Stimulated activated CD4-positive, alpha-beta T cell treated with anti-CD3 and anti-CD28 coated beads, TNF-alpha, amount 100 ng/mL, for 48 hours (primary cell): ENCODE measurements at regions not wholly inside any gene's neighbourhood (a gene's known extent, or its start where the extent isn't known, plus 50 kb on each side); places are given as distances from the start of the nearest gene placed in this dataset.

Experiments used
- DNase-seq, 3 donors: peaks; one replicate each; pipeline ENCODE4 v3.0.0-alpha.2; 2020; ENCODE audit warnings: low read depth in 3 of 3

DNA sequence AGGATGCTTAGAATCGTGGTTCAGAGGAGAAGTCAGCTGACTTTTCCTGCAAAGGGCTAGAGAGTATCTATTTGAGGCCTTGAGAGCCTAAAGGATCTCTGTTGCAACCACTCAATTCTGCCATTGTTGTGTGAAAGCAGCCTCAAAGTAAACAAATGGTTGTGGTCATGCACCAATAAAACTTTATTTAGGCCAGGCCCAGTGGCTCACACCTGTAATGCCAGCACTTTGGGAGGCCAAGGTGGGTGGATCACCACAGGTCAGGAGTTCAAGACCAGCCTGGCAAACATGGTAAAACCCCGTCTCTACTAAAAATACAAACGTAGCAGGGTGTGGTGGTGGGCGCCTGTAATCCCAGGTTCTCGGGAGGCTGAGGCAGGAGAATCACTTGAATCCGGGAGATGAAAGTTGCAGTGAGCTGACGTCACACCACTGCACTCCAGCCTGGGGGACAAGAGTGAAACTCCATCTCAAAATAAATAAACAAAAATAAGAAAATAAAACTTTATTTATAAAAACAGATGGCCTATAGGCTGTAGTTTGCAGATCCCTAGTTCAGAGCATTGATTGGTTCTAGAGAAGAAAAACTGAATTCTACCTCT lies 135.9 kb upstream of the KLF4 start:
- no peak for DNase-seq

DNA sequence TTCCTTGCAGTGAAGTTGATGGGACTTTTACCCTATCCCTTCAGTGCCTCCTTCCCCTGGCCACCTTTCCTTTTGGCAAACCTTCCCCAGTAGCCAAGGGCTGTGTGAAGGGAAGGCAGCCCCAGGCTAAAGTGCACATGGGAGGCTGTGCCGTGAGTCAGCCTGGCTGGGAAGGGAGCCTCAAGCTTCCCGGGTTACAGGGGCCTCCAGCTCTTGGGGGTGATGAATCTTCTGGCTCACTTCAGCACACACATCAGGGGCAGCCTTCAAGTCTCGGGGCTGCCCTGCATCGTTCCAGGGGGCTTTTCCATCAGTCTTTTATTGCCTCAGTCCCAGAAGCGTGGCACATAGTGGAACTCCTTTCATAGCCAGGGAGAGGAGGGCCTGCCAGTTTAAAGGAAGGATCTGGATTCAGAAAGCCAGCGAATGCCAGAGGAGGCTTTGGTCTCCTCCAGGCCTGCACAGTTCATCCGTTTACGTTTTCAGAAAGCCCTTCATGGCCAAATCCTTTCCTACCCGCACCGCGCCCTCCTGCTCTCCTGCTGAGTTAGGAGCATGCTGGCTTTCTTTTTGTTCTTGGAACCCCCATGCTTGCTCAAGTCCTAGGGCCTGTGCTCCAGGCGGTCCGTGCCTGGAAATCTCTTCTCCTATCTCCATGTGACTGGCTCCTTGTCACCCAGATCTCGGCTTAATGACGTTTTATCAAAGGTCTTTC lies 134.8 kb upstream of the KLF4 start:
- DNase-seq = no peak

DNA sequence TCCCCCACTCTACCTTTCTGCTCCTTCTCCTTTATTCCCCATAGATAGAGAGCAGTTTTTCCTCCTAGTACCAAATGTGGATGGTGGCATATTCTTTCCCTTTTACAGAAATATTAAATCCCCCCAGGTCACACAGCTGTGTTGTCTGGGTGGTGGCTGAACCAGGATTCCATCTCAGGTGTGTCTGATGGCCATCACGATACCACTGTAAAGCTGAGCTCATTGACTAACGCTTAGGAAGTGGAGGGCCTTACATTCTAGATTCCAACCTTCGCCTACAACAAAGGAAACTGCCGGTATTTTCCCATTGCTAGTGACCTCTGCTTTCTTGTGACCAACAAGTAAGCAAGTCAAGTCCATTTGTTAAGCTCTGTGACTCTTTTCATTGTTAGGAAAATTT lies 131.9 kb upstream of the KLF4 start:
- DNase-seq = no peak

DNA sequence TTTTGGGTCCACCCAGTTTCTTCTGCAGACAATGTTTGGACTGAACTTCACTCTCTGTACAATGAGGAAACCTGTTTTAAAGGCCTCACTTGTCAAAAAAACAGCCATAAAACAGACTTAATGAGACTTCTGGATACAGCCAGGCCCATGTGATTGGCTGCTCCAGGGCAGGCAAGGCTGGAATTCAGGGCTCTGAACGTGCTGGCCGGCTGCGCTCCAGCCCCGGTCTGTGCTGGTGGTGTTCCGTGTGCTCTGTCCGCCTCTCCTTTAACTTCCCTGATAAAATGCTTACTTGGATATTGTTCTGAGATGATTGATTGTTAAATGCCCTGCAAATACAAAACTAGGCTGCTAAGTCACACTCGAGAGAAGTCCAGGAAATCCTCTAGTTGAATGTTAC lies 131.2 kb upstream of the KLF4 start:
- DNase-seq = no peak

DNA sequence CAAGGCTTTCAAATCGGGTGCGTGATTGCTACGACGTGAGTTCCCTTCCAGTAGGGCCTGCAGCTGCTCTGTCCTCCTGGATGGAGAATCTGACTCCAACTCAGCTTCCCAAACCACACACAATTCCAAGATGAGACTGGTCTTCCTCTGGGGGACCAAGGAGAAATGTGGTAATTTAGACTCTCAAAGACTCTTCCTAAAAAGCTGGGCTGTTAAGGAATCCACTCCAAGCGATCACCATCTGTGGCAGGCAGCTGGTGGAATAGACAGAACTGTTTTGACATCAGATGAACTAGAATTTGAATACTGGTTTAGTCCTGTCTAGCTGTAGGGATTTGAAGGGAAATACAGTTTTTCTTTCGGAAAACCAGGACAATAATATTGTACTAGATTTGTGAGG lies 130.7 kb upstream of the KLF4 start:
- DNase-seq = no peak

DNA sequence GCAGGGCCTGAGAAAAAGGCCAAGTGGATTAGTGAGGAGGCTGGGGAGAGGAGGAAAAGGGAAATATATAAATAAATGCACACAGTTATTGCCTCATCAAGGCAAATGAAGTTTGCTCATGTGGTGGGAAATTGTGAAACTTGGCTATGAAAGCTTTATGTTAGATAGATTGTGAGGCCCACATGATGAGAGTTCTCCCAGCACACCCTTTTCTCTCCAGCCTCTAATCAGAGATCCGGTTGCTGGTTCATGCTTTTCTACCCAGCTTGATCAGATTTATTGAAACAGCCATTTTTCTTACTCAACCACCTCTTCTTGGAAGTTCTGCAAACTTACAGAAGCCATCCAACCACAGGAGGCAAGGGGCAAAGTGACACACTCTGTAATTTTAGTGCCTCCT lies 125.8 kb upstream of the KLF4 start:
- no peak for DNase-seq

DNA sequence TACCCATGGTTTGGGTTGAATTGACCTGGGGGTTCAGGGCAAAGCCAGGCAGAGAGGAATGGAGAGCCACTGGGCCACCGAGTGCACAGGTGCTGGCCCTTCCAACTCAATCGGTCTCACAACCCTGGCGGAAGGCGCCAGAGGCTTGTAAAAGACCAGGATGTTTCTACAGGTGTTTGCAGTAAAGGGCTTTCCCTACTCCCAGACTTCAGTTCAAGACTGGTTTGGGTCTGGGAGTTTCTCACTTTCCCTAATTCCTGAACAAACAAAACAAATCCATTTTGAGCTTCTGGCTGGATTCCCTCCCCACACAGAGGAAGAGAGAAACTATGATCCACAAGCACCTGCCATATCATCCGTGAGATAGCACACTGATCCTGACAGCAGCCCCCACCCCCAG lies 125.2 kb upstream of the KLF4 start:
- no peak for DNase-seq

DNA sequence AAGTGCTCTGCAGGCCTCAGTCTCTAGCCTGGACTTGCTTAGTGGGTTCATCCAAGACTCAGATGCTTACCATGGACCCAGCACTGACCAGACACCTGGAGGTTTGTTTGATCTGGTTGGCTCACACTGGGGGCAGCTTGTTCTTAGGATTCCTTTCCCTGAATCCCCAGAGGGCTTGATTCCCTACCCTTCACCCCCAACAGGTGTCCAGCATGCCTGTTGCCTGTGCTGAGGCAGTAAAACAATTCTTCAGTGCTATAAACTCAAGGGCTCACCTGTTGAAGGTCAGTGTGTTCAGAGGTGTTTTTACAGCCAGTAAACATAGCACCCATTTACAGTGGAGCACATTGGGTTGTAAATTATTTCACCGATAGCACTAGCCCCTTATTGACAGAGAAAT lies 123.8 kb upstream of the KLF4 start:
- no peak for DNase-seq

DNA sequence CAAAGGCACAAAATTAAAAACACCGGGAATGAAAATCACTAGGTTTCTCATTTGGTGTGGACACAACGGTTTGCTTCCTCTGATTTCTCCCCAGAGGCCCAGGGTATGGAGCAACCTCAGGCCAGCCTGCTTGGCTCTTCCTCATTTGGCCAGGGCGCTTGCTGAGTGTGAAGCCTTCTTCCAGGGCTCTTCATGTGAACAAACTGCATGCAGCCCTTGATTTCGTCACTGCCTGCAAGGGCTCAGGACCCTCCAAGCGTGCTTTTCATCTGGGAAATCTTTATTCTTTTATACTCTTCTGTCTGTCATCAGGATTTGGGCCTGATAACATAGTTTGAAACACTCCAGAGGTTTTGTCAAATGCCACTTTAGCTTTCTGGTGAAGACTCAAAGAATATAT lies 122.6 kb upstream of the KLF4 start:
- DNase-seq = no peak

DNA sequence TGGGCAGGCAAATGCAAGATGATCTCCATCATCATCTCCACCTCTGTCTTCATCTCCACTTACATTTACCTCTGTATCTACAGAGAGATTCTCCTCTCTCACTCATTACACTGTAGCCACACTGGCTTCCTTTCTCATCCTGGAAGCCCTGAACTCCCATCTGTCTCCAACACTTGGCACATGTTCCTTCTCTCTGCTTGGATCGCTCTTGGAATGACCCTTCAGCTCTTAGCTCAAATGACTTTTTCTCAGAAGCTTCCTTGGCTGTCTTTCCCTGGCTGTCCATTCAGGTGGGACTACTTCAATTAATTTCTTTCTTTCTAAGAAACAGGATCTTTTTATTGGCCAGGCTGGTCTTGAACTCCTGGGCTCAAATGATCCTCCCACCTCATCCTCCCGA lies 120.0 kb upstream of the KLF4 start:
- DNase-seq = no peak

DNA sequence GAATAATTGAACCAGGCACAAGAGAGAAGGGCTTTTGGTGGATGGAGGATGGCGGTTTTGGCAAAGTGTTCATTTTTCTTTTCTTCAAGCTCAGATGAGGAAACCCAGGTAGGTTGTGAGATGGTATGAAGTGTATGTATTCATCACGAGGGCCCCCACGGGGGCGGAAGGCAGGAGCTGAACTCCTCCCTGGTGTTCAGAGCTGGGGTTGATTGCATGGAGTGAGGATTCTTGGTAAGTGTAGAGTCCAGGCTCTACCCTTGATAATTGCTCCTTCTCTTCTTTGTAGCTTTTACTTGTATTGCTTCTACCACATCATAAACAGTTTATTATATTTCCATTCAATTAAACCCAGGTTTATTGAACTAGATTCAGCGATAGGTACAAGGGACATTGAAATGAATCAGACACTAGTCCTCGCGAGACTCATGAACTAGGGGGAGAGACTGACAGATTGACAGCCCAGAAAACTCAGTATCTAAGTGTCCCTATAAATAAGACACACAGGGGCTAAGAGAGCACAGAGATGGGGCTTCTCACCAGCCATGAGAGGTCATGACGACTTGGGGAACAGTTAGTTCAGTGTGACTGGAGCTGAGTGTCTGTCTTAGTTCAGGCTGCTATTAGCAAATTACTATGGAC lies 116.7 kb upstream of the KLF4 start:
- no peak for DNase-seq

DNA sequence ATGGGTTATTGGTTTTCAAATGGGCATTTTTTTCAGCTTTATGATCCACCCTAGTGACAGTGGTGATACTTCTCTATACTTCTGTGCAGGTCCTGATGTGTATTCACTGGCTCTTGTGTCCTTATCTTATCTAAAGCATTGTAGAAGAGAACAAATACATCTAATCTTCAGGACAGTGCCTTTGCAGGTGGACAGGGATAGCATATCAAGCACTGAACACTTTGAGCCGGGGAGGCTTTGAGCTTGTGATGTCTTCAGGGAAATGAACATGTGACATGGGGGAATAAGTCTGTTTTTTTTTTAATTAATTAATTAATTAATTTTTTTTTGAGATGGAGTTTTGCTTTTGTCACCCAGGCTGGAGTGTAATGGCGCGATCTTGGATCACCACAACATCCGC lies 115.5 kb upstream of the KLF4 start:
- DNase-seq = no peak

DNA sequence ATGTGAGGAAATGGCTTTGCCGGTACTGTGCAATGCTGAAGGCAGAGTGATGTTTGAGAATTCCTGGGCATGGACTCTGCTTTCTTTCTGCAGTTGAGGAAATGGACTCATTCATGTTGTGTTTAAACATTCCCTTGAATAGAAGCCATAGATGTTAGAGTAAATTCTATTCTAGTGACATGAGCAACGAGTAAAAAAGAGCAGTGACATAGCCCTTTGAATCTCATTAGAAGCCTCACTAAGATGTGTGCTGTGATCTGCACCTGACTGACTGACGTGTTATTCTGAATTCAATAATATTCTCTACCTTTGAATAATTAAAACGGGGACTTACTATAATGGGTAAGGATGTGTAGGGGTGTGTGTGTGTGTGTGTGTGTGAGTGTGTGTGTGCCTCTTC lies 113.7 kb upstream of the KLF4 start:
- DNase-seq = no peak

DNA sequence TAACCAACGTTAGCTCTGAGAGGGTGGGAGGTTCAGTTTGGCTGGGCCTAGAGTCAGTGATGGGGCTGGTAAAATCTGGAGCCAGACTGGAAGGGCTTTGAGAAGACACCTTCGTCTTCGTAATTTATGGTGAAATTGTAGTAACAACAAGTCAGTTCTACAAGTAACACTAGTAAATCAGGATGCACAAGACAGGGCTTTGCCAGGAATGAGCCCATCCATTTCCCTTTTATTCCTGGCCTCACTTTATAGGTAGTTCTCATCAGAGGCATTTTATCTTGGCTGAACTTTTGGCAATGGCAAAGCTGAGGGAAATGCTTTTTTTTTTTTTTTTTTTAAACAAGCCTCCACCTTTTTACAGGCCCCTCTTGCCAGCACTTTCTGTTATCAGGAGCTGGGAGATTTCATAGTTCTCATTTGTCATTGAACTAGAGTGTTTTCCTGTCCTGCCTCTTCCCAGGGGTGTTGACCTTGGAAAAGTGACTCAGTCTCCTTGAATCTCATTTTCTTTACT lies 110.5 kb upstream of the KLF4 start:
- DNase-seq = no peak

DNA sequence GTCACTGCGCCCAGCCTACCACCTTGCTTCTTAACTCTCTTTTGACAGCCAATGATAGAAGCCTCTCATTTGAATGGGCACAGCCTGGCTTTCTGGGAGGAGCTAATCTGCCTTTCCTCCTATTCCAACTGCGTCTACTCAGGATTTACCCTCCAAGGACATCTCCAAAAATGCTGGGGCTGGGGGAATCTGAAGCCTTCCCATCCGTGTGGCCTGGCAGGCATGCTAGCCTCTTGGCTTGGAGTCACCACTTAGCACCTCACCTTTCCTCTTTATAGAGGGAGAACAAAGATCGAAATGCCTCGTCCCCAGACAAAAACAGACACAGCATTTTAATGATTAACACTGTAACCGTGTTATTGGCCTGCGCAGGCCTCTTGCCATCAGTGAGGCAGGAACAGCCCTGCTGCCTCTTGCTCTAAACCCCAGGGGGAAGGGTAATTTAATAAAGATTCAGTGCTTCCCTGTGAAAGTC lies 108.2 kb upstream of the KLF4 start:
- DNase-seq = no peak

DNA sequence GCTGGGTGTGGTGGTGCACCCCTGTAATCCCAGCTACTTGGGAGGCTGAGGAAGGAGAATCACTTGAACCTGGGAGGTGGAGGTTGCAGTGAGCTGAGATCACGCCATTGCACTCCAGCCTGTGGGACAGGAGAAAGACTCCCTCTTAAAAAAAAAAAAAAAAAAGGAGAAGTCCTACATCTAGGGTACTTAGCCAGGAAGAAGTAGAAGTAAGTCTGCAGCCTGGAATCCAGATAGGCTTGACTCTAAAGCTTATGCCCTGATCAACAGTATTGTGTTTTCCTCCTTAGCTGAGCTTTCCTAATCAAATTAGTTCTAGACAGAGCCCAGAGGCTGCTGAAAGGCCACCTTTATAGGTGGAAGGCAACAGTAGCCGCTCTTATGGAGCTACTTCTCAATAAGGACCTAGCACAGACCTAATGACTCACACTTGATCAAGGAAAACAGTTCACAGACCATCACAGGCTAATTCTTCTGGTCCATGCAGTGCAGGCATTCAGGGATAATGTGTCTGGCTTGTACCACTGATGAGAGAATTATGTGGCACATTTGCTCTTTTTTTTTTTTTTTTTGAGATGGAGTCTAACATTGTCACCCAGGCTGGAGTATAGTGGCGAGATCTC lies 105.5 kb upstream of the KLF4 start:
- no peak for DNase-seq

DNA sequence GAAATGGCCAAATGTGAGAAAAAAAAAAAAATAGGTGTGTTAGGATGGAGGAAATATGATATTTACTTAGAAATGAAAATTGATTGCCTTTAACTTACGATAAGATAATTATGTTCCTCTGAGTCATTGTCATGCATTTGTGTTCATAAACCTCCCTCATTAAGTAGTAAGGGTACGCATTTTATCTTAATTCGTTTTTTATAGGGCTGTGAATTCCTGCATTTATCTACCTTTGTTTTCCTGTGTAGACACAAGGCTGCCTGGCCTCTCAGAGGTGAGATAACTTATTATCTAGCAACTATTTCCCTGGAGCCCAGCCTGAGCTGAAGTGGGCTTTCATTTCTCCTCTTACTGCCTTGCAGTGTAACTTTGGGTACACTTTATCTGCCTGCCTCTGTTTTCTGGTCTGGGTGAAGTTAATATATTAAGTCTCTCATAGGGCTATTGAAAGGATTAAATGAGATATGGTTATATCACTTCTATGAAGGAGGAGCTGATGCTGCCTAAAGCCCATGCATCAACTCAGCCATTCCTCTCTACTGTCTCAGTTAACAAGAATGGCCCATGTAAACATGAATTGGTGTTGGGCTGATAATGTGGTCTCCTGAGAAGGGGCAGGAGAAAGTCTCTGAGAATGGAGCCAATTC lies 103.8 kb upstream of the KLF4 start:
- no peak for DNase-seq

DNA sequence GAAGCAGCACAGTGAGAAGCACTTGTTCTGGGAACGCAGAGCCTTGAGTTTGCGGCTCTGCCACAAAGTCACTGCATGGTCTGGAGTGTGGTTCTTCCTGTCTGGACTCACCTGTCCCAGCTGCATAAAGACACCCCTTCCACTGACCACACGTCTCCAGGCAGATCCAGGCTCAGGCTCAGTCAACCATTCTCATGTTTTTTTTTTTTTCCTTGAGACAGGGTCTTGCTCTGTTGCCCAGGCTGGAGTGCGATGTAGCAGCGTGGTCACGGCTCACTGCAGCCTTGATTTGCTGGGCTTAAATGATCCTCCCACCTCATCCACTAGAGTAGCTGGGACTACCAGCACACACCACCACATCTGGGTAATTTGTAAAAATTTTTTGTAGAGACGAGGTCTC lies 102.9 kb upstream of the KLF4 start:
- DNase-seq = no peak

DNA sequence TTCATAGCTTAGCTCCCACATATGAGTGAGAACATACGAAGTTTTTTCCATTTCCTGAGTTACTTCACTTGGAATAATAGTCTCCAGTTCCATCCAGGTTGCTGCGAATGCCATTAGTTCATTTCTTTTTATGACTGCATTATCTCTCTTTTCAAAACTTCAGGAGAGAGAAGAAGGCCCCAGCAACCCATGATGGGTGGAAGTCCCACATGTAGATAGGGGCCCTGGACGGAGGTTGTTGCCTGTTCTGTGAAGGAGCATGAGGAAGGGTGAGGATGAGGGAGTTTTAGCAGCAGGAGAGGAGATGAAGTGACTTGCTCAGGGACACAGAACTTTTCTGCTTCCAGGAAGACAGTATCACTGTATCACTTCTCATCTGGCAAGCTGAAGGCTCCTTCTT lies 102.2 kb upstream of the KLF4 start:
- DNase-seq = no peak

DNA sequence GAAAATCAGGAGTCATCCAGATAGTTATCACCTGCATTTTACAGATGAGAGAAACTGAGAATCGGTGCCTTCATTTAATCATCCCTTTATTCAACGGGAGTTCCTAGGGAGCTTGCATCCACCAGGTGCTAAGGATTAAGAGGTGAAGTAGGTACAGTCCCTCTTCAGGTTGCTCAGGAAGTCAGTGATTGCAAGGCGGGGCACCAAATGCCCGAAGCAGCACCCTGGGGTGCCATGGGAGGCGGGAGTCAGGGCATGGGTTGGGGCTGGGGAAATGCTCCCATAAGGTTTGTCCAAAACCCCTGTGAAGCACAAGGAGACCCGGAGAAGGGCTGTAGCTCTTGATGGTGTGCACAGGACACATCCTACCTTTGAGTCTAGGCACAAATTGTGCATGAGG lies 98.8 kb upstream of the KLF4 start:
- DNase-seq = no peak

DNA sequence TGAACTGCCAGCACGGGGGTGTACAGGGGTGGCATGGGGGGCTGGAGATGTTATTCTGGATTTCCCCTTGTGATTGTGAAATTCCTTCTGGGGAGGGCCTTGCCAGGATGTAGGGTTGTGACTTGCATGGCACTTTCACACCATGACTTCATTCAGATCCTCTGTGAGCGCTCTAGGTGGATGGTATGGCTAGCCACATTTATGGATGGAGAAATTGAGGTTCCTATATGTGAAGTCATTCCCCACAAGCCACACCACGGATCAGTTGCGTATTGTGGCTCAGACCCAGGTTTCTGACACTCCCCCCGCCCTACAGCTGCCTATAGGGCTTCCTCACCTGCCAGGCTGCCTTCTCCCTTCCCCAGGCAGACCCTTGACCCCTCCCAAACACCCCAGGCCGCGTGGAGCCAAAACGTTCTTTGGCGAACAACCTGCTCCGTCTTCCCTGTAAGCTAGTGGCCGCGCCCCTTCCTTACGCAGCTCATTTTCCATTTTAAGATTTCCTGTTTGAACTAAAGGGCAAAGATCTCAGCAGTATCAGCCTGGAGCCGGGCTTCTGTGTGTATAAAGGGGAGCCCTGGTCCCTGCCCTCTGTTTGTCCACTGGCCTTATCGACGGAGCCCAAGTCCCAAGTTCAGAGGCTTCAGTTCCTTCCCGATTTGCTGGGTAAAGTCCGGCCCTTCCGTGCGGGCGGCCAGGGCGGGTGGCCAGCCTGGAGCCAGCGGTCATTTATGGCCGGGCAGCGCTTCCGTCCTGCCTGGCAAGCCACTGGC lies 97.8 kb upstream of the KLF4 start:
- DNase-seq = no peak
